SU-DHL-6 (cell line): ENCODE measurements at regions not wholly inside any gene's neighbourhood (a gene's known extent, or its start where the extent isn't known, plus 50 kb on each side); places are given as distances from the start of the nearest gene placed in this dataset.

Experiments used
- CTCF ChIP-seq: fragments of 200-600 bp; sonication (generic); IDR thresholded peaks from one replicate; pipeline ENCODE4 v1.5.1; 2017; ENCODE audit warnings: antibody characterized with exemption, mild to moderate bottlenecking, low read length, moderate library complexity; ENCODE audit not compliant: insufficient read depth, poor library complexity, severe bottlenecking
- EZH2phosphoT487 ChIP-seq: fragments of 200-600 bp; sonication (generic), shearing (Covaris generic); conservative IDR thresholded peaks from 2 replicates; pipeline ENCODE4 v1.6.1; 2018; ENCODE audit warnings: mild to moderate bottlenecking, antibody characterized with exemption, low read length, moderate library complexity, mixed read lengths

- TF ChIP-seq EZH2phosphoT487 (no peak), CTCF (no peak)
These were observed 950.6 kb downstream of the CNTNAP5 start for GRCh38 chr2:124975648-124976047.
